Esophagus squamous epithelium (tissue), 5 donors: ENCODE measurements at regions not wholly inside any gene's neighbourhood (a gene's known extent, or its start where the extent isn't known, plus 50 kb on each side); places are given as distances from the start of the nearest gene placed in this dataset.

Experiments
- DNase-seq: peaks from one replicate; lab custom pipeline; 2025; lab: John Stamatoyannopoulos, UW
- H3K27ac ChIP-seq, 4 donors: fragments of 200-600 bp; sonication (generic); one replicate each; pipeline ENCODE4 v1.5.1; 2016 to 2019; ENCODE audit warnings: mild to moderate bottlenecking in 1 of 4
- H3K27me3 ChIP-seq, 4 donors: fragments of 200-600 bp; sonication (generic); 1 replicate in 3 of 4; 2 replicates in 1 of 4; pipeline versions ENCODE4 v1.5.1 to v1.6.0; 2017 to 2021; ENCODE audit warnings: antibody characterized with exemption in 1 of 4
- H3K36me3 ChIP-seq, 3 donors: fragments of 200-600 bp; sonication (generic); one replicate each; pipeline ENCODE4 v1.5.1; 2016 to 2019
- H3K4me1 ChIP-seq, 3 donors: fragments of 200-600 bp; sonication (generic); one replicate each; pipeline ENCODE4 v1.5.1; 2017 to 2019
- H3K4me3 ChIP-seq, 4 donors: fragments of 200-600 bp; sonication (generic); 1 replicate in 3 of 4; 2 replicates in 1 of 4; pipeline ENCODE4 v1.5.1; 2016 to 2019; ENCODE audit warnings: mild to moderate bottlenecking in 2 of 4, moderate library complexity in 1 of 4
- H3K9me3 ChIP-seq, 3 donors: fragments of 200-600 bp; sonication (generic); one replicate each; pipeline ENCODE4 v1.5.1; 2016 to 2019
- CTCF ChIP-seq, 6 experiments: fragments of 450-650 bp in 4 of 6; fragments of 200-600 bp in 2 of 6; sonication (generic) in 2 of 6; IDR thresholded peaks; one replicate each; pipeline ENCODE4 v1.5.1; 2016 to 2019; ENCODE audit warnings: antibody characterized with exemption in 6 of 6, mild to moderate bottlenecking in 4 of 6, moderate library complexity in 4 of 6
- POLR2A ChIP-seq, 4 donors: fragments of 450-650 bp; IDR thresholded peaks; one replicate each; pipeline ENCODE4 v1.6.1; 2017; ENCODE audit warnings: antibody characterized with exemption in 4 of 4, mild to moderate bottlenecking in 4 of 4, moderate library complexity in 3 of 4
- WGBS, 2 donors: methylation state at CpG; one replicate each; pipeline ENCODE4 v1.1.5; 2018; 5-methylcytosine and 5-hydroxymethylcytosine counted together
- intact Hi-C: fragments of 100-400 bp; cut with DNase I; formaldehyde crosslinking; loops from one replicate; pipeline ENCODE4 v1.15.0; 2022
- donor health status: DM: yes; HTN: yes; CAD: no.

GRCh38 chr4:125849869-125850268, 535.1 kb downstream of the FAT4 start:
- Histone ChIP-seq H3K36me3 (no peaks in the 10 kb centered on the region), H3K27ac (no peak overlapping the region), H3K4me1 (no peaks in the 10 kb centered on the region), H3K27me3 (no peaks in the 10 kb centered on the region), H3K4me3 (no peak overlapping the region), H3K9me3 (no peaks in the 10 kb centered on the region)
- no peak for TF ChIP-seq CTCF (IDR thresholded peaks at IDR 0.05)
- no peak for TF ChIP-seq POLR2A (IDR thresholded peaks at IDR 0.05)
- DNase-seq = no peak
- intact Hi-C loops = no loop called here

GRCh38 chr4:125891597-125892258, 577.0 kb downstream of the FAT4 start:
- Histone ChIP-seq H3K4me3 (no peak overlapping the region), H3K27ac (no peak overlapping the region), H3K27me3 (no peaks in the 10 kb centered on the region), H3K4me1 (no peaks in the 10 kb centered on the region), H3K9me3 (no peaks in the 10 kb centered on the region), H3K36me3 (no peaks in the 10 kb centered on the region)
- DNase-seq = no peak
- no peak for TF ChIP-seq POLR2A (IDR thresholded peaks at IDR 0.05)
- no peak for TF ChIP-seq CTCF (IDR thresholded peaks at IDR 0.05)
- intact Hi-C loops = no loop called here
- 43 to 50% methylated on average over 4 of the region's 4 CpGs for WGBS, 2 donors

- Histone ChIP-seq H3K36me3 (no peaks in the 10 kb centered on the region), H3K4me1 (no peaks in the 10 kb centered on the region), H3K9me3 (no peaks in the 10 kb centered on the region), H3K27ac (no peak overlapping the region), H3K27me3 (no peaks in the 10 kb centered on the region), H3K4me3 (no peak overlapping the region)
- no peak for TF ChIP-seq POLR2A (IDR thresholded peaks at IDR 0.05)
- WGBS, 2 donors = 25 to 75% methylated on average over 1 of the region's 1 CpG
- intact Hi-C loops = no loop called here
- no peak for DNase-seq
These were observed 590.0 kb downstream of the FAT4 start for GRCh38 chr4:125904802-125905201.

DNA sequence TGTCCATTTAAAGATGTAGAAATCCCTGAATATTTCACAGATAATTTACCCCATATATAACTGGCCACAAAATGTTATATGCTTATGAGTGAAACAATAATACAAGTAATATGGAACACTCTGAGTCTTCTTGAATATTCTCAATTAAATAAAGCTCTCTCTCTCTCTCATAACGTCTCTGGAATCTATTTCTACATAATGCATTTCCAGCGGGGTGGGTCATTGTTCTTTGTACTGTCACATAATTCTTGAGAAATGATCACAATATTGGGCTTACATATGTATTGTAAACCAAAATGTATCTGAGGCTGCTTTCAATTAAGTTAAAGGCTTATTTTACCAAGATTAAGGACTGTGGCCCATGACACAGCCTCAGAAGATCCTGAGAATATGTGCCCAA, 596.3 kb downstream of the FAT4 start:
- Histone ChIP-seq H3K36me3 (no peaks in the 10 kb centered on the region), H3K4me1 (no peaks in the 10 kb centered on the region), H3K4me3 (no peak overlapping the region), H3K27ac (no peak overlapping the region), H3K9me3 (no peaks in the 10 kb centered on the region), H3K27me3 (no peaks in the 10 kb centered on the region)
- WGBS, 2 donors = 61 to 68% methylated on average over 2 of the region's 2 CpGs
- DNase-seq = no peak
- TF ChIP-seq POLR2A (IDR thresholded peaks at IDR 0.05) = no peak
- TF ChIP-seq CTCF (IDR thresholded peaks at IDR 0.05) = no peak
- intact Hi-C loops = no loop called here

- H3K36me3 ChIP-seq = no peaks in the 10 kb centered on the region
- H3K27ac ChIP-seq = no peak overlapping the region
- intact Hi-C loops = no loop called here
- no peak for DNase-seq
- no peak overlapping the region for H3K4me3 ChIP-seq
- H3K4me1 ChIP-seq = no peaks in the 10 kb centered on the region
- TF ChIP-seq CTCF (IDR thresholded peaks at IDR 0.05) (no peak), POLR2A (IDR thresholded peaks at IDR 0.05) (no peak)
- no peaks in the 10 kb centered on the region for H3K9me3 ChIP-seq
- H3K27me3 ChIP-seq = no peaks in the 10 kb centered on the region
These were observed 596.7 kb downstream of the FAT4 start for GRCh38 chr4:125911481-125911880.

GRCh38 chr4:125917559-125917958, 602.8 kb downstream of the FAT4 start:
- no peaks in the 10 kb centered on the region for H3K27me3 ChIP-seq
- H3K4me3 ChIP-seq = no peak overlapping the region
- H3K9me3 ChIP-seq = no peaks in the 10 kb centered on the region
- 83 to 89% methylated on average over 1 of the region's 1 CpG for WGBS, 2 donors
- DNase-seq = no peak
- H3K36me3 ChIP-seq = no peaks in the 10 kb centered on the region
- intact Hi-C loops = no loop called here
- H3K4me1 ChIP-seq = no peaks in the 10 kb centered on the region
- no peak for TF ChIP-seq POLR2A (IDR thresholded peaks at IDR 0.05)
- TF ChIP-seq CTCF (IDR thresholded peaks at IDR 0.05) = no peak
- H3K27ac ChIP-seq = no peak overlapping the region
